ENCODE measurements at regions not wholly inside any gene's neighbourhood (a gene's known extent, or its start where the extent isn't known, plus 50 kb on each side); places are given as distances from the start of the nearest gene placed in this dataset.

DNA sequence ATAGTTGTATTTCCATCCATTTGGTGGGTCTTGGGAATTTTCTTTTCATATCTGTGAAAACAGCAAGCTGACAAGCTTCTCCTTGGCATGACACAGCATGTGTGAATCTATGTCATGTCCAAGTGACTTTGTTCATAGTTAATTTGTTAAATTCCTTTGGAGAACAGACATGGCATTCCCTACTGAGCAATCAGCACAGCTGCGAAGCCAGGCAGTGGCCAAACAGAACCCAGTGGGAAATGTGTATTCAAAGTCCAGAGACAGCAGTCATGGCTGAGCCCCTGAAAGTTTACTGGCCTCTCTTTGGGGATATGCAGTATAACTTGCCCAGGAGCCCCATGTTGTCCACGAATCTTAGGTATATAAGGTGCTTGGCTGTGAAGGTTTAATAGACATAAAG is 474.7 kb downstream of the NKX6-1 start:
- no peaks in the 10 kb centered on the region for H3K9me3 ChIP-seq (ENCODE audit: control insufficient read depth, insufficient read depth, low read length)
- H3K4me3 ChIP-seq (ENCODE audit: low read depth, low read length) = no peak overlapping the region
- no peaks in the 10 kb centered on the region for H3K27me3 ChIP-seq (ENCODE audit: control insufficient read depth, insufficient read depth, low read length)
- no peaks in the 10 kb centered on the region for H3K4me1 ChIP-seq (ENCODE audit: control insufficient read depth, insufficient read depth, low read length)
- H3K9ac ChIP-seq (ENCODE audit: low read depth, low read length) = no peak overlapping the region
- no peaks in the 10 kb centered on the region for H3K36me3 ChIP-seq (ENCODE audit: control insufficient read depth, insufficient read depth, low read length)

- H3K9ac ChIP-seq (ENCODE audit: low read depth, low read length) = no peak overlapping the region
- no peak overlapping the region for H3K4me3 ChIP-seq (ENCODE audit: low read depth, low read length)
- no peaks in the 10 kb centered on the region for H3K36me3 ChIP-seq (ENCODE audit: control insufficient read depth, insufficient read depth, low read length)
- no peaks in the 10 kb centered on the region for H3K4me1 ChIP-seq (ENCODE audit: control insufficient read depth, insufficient read depth, low read length)
- H3K9me3 ChIP-seq (ENCODE audit: control insufficient read depth, insufficient read depth, low read length) = no peaks in the 10 kb centered on the region
- H3K27me3 ChIP-seq (ENCODE audit: control insufficient read depth, insufficient read depth, low read length) = no peaks in the 10 kb centered on the region
These were observed 476.5 kb downstream of the NKX6-1 start for GRCh38 chr4:84022564-84022963.

DNA sequence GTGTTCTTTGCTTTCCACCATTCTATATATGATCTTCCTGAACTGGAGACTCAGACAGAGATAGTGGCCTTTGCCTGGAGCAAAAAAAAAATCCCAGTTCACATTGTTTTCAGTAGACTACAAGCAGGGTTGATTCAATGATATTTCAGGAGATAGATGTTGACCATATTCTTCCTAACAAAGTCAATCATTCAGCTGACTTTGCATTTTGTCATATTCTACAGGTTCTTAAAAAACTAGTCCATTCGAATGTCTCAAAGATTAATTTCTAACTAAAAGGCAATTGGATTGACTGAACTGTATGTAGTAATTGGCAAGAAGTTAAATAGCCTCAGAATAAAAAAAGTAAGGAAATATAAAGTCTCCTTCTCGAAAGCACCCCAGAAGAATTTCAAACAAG is 479.5 kb downstream of the NKX6-1 start:
- Histone ChIP-seq H3K9ac (ENCODE audit: low read depth, low read length) (no peak overlapping the region), H3K9me3 (ENCODE audit: control insufficient read depth, insufficient read depth, low read length) (no peaks in the 10 kb centered on the region), H3K4me1 (ENCODE audit: control insufficient read depth, insufficient read depth, low read length) (no peaks in the 10 kb centered on the region), H3K4me3 (ENCODE audit: low read depth, low read length) (no peak overlapping the region), H3K36me3 (ENCODE audit: control insufficient read depth, insufficient read depth, low read length) (no peaks in the 10 kb centered on the region), H3K27me3 (ENCODE audit: control insufficient read depth, insufficient read depth, low read length) (no peaks in the 10 kb centered on the region)

DNA sequence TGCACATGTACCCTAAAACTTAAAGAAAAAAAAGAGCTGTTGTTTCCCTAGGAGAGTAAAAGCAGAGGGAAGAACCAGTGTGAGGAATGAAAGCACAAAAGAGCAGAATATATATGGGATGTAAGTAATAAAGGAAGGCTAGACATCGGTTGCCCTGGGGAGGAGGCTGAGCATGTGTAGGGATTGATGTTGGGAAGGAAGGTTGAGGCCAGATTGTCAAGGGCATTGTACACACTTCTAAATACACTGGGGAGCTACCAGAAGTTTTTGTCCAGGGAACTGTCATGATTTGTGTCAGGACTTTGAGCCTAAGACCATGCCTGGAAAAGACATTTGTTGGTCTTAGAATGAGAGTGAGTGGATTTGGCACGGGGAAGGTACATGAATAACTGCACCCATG is 467.1 kb downstream of the GPAT3 start:
- H3K4me3 ChIP-seq (ENCODE audit: low read depth, low read length) = no peak overlapping the region
- H3K36me3 ChIP-seq (ENCODE audit: control insufficient read depth, insufficient read depth, low read length) = no peaks in the 10 kb centered on the region
- no peaks in the 10 kb centered on the region for H3K27me3 ChIP-seq (ENCODE audit: control insufficient read depth, insufficient read depth, low read length)
- no peaks in the 10 kb centered on the region for H3K4me1 ChIP-seq (ENCODE audit: control insufficient read depth, insufficient read depth, low read length)
- no peak overlapping the region for H3K9ac ChIP-seq (ENCODE audit: low read depth, low read length)
- no peaks in the 10 kb centered on the region for H3K9me3 ChIP-seq (ENCODE audit: control insufficient read depth, insufficient read depth, low read length)

DNA sequence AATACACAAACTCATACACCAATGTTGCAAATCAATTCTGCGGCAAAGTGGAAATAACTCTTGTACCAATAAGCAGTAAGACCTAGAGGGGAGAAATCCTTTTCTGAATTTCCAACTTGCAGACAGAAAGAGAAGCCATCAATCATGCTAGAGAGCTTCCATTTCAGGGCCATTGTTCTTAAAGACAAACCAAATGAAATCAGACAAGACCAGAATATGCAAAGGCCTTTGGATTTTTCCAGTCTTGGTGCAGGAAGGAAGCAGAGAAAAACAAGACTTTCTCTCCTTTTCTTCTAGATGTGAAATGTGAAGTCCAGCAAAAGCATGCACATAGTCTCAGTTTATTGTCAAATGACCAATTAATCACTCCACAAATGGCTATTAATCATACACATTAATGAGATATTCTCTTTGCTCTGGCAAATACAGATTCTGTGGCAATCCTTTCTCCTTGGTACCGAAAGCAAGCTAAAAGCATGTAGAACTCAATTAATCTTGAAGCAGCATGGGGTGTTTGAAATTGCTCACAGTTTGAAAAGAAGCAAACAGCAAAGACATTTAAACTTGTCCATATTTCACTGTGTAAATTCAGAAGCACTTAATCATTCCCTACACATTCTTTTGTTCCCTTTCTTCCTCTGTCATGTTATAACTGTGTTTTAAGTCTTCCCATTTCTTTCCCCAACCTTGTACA is 466.1 kb downstream of the GPAT3 start:
- Histone ChIP-seq H3K27me3 (ENCODE audit: control insufficient read depth, insufficient read depth, low read length) (no peaks in the 10 kb centered on the region), H3K9me3 (ENCODE audit: control insufficient read depth, insufficient read depth, low read length) (no peaks in the 10 kb centered on the region), H3K4me1 (ENCODE audit: control insufficient read depth, insufficient read depth, low read length) (peaks cover 3% of the 10 kb centered on the region), H3K36me3 (ENCODE audit: control insufficient read depth, insufficient read depth, low read length) (no peaks in the 10 kb centered on the region), H3K4me3 (ENCODE audit: low read depth, low read length) (no peak overlapping the region), H3K9ac (ENCODE audit: low read depth, low read length) (no peak overlapping the region)

DNA sequence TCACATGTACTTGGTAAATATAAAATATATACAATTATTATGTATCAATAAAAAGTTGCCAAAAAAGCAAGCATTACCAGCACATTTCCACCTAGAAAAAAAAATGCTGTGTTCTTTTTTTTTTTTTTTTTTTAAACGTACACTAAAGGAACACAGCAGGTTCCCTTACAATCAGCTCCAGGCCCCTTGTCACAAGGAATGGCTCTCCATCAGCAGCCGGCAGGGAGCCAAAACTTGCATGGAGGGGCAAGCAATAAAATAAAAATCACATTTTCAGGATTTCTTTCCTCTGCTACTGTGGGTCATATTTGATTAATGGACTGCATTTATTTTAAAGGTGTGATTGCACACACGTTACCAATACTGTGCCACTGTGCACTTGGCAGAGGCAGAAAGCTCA is 460.3 kb downstream of the GPAT3 start:
- Histone ChIP-seq H3K4me3 (ENCODE audit: low read depth, low read length) (no peak overlapping the region), H3K36me3 (ENCODE audit: control insufficient read depth, insufficient read depth, low read length) (no peaks in the 10 kb centered on the region), H3K4me1 (ENCODE audit: control insufficient read depth, insufficient read depth, low read length) (peaks cover 6% of the 10 kb centered on the region), H3K9me3 (ENCODE audit: control insufficient read depth, insufficient read depth, low read length) (no peaks in the 10 kb centered on the region), H3K9ac (ENCODE audit: low read depth, low read length) (no peak overlapping the region), H3K27me3 (ENCODE audit: control insufficient read depth, insufficient read depth, low read length) (no peaks in the 10 kb centered on the region)

DNA sequence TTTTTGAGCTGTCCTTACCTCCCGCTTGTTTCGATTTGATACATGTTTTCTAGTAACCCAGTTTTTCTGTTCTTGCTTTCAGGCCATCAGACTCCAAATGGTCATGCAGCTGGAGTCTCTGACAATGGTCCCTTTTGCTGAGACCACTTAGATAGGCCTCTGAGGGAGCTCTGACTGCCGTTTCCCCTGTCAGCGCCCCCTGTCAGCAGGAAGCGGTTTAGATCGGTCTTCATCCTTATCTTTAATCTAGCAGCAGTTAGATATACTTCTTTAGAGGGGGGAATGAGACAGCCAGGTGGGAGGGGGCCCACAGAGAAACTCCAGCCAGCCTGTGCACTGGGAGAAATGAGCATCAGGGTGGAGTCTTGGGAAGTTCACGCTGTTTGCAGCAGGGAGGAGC is 457.9 kb downstream of the GPAT3 start:
- H3K9me3 ChIP-seq (ENCODE audit: control insufficient read depth, insufficient read depth, low read length) = peaks cover 6% of the 10 kb centered on the region
- no peak overlapping the region for H3K9ac ChIP-seq (ENCODE audit: low read depth, low read length)
- H3K4me1 ChIP-seq (ENCODE audit: control insufficient read depth, insufficient read depth, low read length) = peaks cover 6% of the 10 kb centered on the region
- no peak overlapping the region for H3K4me3 ChIP-seq (ENCODE audit: low read depth, low read length)
- no peaks in the 10 kb centered on the region for H3K36me3 ChIP-seq (ENCODE audit: control insufficient read depth, insufficient read depth, low read length)
- H3K27me3 ChIP-seq (ENCODE audit: control insufficient read depth, insufficient read depth, low read length) = no peaks in the 10 kb centered on the region

- Histone ChIP-seq H3K27me3 (ENCODE audit: control insufficient read depth, insufficient read depth, low read length) (no peaks in the 10 kb centered on the region), H3K4me1 (ENCODE audit: control insufficient read depth, insufficient read depth, low read length) (no peaks in the 10 kb centered on the region), H3K36me3 (ENCODE audit: control insufficient read depth, insufficient read depth, low read length) (no peaks in the 10 kb centered on the region), H3K9me3 (ENCODE audit: control insufficient read depth, insufficient read depth, low read length) (peaks cover 6% of the 10 kb centered on the region), H3K4me3 (ENCODE audit: low read depth, low read length) (no peak overlapping the region), H3K9ac (ENCODE audit: low read depth, low read length) (no peak overlapping the region)
These were observed 453.9 kb downstream of the GPAT3 start for GRCh38 chr4:83989835-83990234.

GRCh38 chr4:83981156-83981555 is 445.2 kb downstream of the GPAT3 start:
- no peak overlapping the region for H3K9ac ChIP-seq (ENCODE audit: low read depth, low read length)
- H3K9me3 ChIP-seq (ENCODE audit: control insufficient read depth, insufficient read depth, low read length) = no peaks in the 10 kb centered on the region
- H3K27me3 ChIP-seq (ENCODE audit: control insufficient read depth, insufficient read depth, low read length) = no peaks in the 10 kb centered on the region
- H3K4me3 ChIP-seq (ENCODE audit: low read depth, low read length) = no peak overlapping the region
- H3K4me1 ChIP-seq (ENCODE audit: control insufficient read depth, insufficient read depth, low read length) = no peaks in the 10 kb centered on the region
- H3K36me3 ChIP-seq (ENCODE audit: control insufficient read depth, insufficient read depth, low read length) = no peaks in the 10 kb centered on the region

GRCh38 chr4:83979773-83980172 is 443.9 kb downstream of the GPAT3 start:
- H3K36me3 ChIP-seq (ENCODE audit: control insufficient read depth, insufficient read depth, low read length) = no peaks in the 10 kb centered on the region
- no peak overlapping the region for H3K9ac ChIP-seq (ENCODE audit: low read depth, low read length)
- H3K4me3 ChIP-seq (ENCODE audit: low read depth, low read length) = no peak overlapping the region
- H3K9me3 ChIP-seq (ENCODE audit: control insufficient read depth, insufficient read depth, low read length) = no peaks in the 10 kb centered on the region
- H3K27me3 ChIP-seq (ENCODE audit: control insufficient read depth, insufficient read depth, low read length) = no peaks in the 10 kb centered on the region
- no peaks in the 10 kb centered on the region for H3K4me1 ChIP-seq (ENCODE audit: control insufficient read depth, insufficient read depth, low read length)

DNA sequence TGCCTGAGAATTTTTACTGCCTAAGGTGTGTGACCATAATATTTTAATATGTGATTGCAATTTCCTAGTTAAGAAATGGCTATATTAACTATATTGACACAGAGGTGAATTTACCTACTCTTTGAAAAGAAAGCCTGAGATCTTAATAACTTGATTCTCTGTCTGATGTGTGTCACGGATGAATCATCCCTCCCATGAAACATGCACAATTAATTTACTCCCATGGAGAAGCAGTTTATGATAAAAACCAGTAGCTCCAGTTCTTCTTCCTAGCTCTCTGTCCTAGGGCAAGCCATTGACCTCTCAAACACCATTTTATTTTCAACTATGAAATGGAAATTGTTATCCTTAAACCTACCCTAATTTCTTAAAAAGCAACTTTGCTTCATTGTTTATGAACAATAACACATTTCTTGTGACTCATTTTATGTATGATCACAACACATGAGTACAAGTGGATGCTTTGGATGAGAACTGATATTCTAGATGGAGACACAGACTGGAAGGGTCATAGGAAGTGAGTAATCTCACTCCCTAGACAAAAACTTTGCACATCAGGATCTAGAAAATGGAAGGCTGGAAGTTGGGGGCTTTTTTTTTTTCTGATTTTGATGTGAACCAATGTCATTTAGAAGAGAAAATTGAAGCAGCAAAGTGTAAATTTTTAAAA is 438.3 kb downstream of the GPAT3 start:
- Histone ChIP-seq H3K36me3 (ENCODE audit: control insufficient read depth, insufficient read depth, low read length) (no peaks in the 10 kb centered on the region), H3K4me3 (ENCODE audit: low read depth, low read length) (no peak overlapping the region), H3K27me3 (ENCODE audit: control insufficient read depth, insufficient read depth, low read length) (no peaks in the 10 kb centered on the region), H3K9me3 (ENCODE audit: control insufficient read depth, insufficient read depth, low read length) (no peaks in the 10 kb centered on the region), H3K9ac (ENCODE audit: low read depth, low read length) (no peak overlapping the region), H3K4me1 (ENCODE audit: control insufficient read depth, insufficient read depth, low read length) (no peaks in the 10 kb centered on the region)

GRCh38 chr4:83964996-83965541 is 429.2 kb downstream of the GPAT3 start:
- Histone ChIP-seq H3K9me3 (ENCODE audit: control insufficient read depth, insufficient read depth, low read length) (peaks cover 13% of the 10 kb centered on the region), H3K27me3 (ENCODE audit: control insufficient read depth, insufficient read depth, low read length) (no peaks in the 10 kb centered on the region), H3K36me3 (ENCODE audit: control insufficient read depth, insufficient read depth, low read length) (no peaks in the 10 kb centered on the region), H3K4me1 (ENCODE audit: control insufficient read depth, insufficient read depth, low read length) (no peaks in the 10 kb centered on the region), H3K9ac (ENCODE audit: low read depth, low read length) (no peak overlapping the region), H3K4me3 (ENCODE audit: low read depth, low read length) (no peak overlapping the region)

All from iPS-15b (cell line).